Breast epithelium (tissue), 4 donors: ENCODE measurements at regions not wholly inside any gene's neighbourhood (a gene's known extent, or its start where the extent isn't known, plus 50 kb on each side); places are given as distances from the start of the nearest gene placed in this dataset.

Source experiments
- DNase-seq, 2 donors: peaks; one replicate each; pipeline ENCODE4 v3.0.0-alpha.2; 2019; ENCODE audit warnings: low spot score in 2 of 2
- H3K27ac ChIP-seq, 2 donors: fragments of 200-600 bp; sonication (generic) in 1 of 2; one replicate each; pipeline ENCODE4 v1.5.1; 2016 to 2019; ENCODE audit warnings: mild to moderate bottlenecking in 1 of 2
- H3K27me3 ChIP-seq, 2 donors: fragments of 200-600 bp; sonication (generic) in 1 of 2; one replicate each; pipeline versions ENCODE4 v1.5.1 to v1.6.0; 2017 to 2019; ENCODE audit warnings: control low read depth in 1 of 2, mild to moderate bottlenecking in 1 of 2
- H3K36me3 ChIP-seq: fragments of 200-600 bp; one replicate; pipeline ENCODE4 v1.5.1; 2019
- H3K4me1 ChIP-seq, 2 donors: fragments of 200-600 bp; sonication (generic); one replicate each; pipeline ENCODE4 v1.5.1; 2016 to 2019; ENCODE audit warnings: control low read depth in 1 of 2
- H3K4me3 ChIP-seq, 3 donors: fragments of 200-600 bp; sonication (generic); 1 replicate in 2 of 3; 2 replicates in 1 of 3; pipeline ENCODE4 v1.5.1; 2016 to 2019; ENCODE audit warnings: mild to moderate bottlenecking in 3 of 3, moderate library complexity in 2 of 3
- H3K9me3 ChIP-seq, 2 donors: fragments of 200-600 bp; sonication (generic) in 1 of 2; one replicate each; pipeline ENCODE4 v1.5.1; 2016 to 2019; ENCODE audit warnings: control low read depth in 1 of 2
- CTCF ChIP-seq, 3 donors: fragments of 450-650 bp; IDR thresholded peaks; one replicate each; pipeline ENCODE4 v1.5.1; 2016 to 2017; ENCODE audit warnings: antibody characterized with exemption in 3 of 3, mild to moderate bottlenecking in 3 of 3, moderate library complexity in 3 of 3
- POLR2A ChIP-seq: fragments of 450-650 bp; IDR thresholded peaks from one replicate; pipeline ENCODE4 v1.6.1; 2016; ENCODE audit warnings: antibody characterized with exemption, mild to moderate bottlenecking, moderate library complexity
- POLR2AphosphoS5 ChIP-seq, 3 donors: sonication (generic); formaldehyde crosslinking; IDR thresholded peaks; one replicate each; pipeline ENCODE4 v1.6.1; 2017; ENCODE audit warnings: antibody characterized with exemption in 3 of 3
- intact Hi-C: fragments of 100-400 bp; cut with DNase I; formaldehyde crosslinking; loops from one replicate; pipeline ENCODE4 v1.15.1; 2023; ENCODE audit warnings: low total_unique reads

GRCh38 chr2:236665572-236666118 is 96.0 kb downstream of the ACKR3 start:
- H3K4me3 ChIP-seq: no peak overlapping the region
- H3K36me3 ChIP-seq: no peaks in the 10 kb centered on the region
- no peak for DNase-seq
- TF ChIP-seq POLR2A: no peak
- no peak for TF ChIP-seq CTCF (IDR thresholded peaks at IDR 0.05)
- no peak for TF ChIP-seq POLR2AphosphoS5 (IDR thresholded peaks at IDR 0.05)
- peaks cover 0 to 6% of the 10 kb centered on the region in 2 donors for H3K4me1 ChIP-seq
- H3K9me3 ChIP-seq: peaks cover 0 to 4% of the 10 kb centered on the region in 2 donors
- intact Hi-C loops: no loop called here
- H3K27me3 ChIP-seq: no peaks in the 10 kb centered on the region
- H3K27ac ChIP-seq: no peak overlapping the region

GRCh38 chr2:236666646-236667204 is 97.1 kb downstream of the ACKR3 start:
- intact Hi-C loops: no loop called here
- Histone ChIP-seq H3K36me3 (no peaks in the 10 kb centered on the region), H3K4me3 (no peak overlapping the region), H3K27me3 (no peaks in the 10 kb centered on the region), H3K27ac (no peak overlapping the region), H3K4me1 (peaks cover 0 to 6% of the 10 kb centered on the region in 2 donors), H3K9me3 (peaks cover 0 to 4% of the 10 kb centered on the region in 2 donors)
- no peak for TF ChIP-seq POLR2AphosphoS5 (IDR thresholded peaks at IDR 0.05)
- no peak for TF ChIP-seq POLR2A
- TF ChIP-seq CTCF (IDR thresholded peaks at IDR 0.05): no peak
- no peak for DNase-seq

GRCh38 chr2:236667526-236667925 is 97.9 kb downstream of the ACKR3 start:
- Histone ChIP-seq H3K4me1 (peaks cover 0 to 6% of the 10 kb centered on the region in 2 donors), H3K27me3 (no peaks in the 10 kb centered on the region), H3K36me3 (no peaks in the 10 kb centered on the region), H3K4me3 (no peak overlapping the region), H3K9me3 (peaks cover 0 to 4% of the 10 kb centered on the region in 2 donors), H3K27ac (no peak overlapping the region)
- no peak for TF ChIP-seq CTCF (IDR thresholded peaks at IDR 0.05)
- TF ChIP-seq POLR2A: no peak
- no peak for TF ChIP-seq POLR2AphosphoS5 (IDR thresholded peaks at IDR 0.05)
- DNase-seq: no peak
- intact Hi-C loops: no loop called here

GRCh38 chr2:236668531-236668969 is 98.9 kb downstream of the ACKR3 start:
- Histone ChIP-seq H3K4me1 (no peaks in the 10 kb centered on the region), H3K4me3 (no peak overlapping the region), H3K36me3 (no peaks in the 10 kb centered on the region), H3K9me3 (peaks cover 0 to 4% of the 10 kb centered on the region in 2 donors), H3K27ac (no peak overlapping the region), H3K27me3 (no peaks in the 10 kb centered on the region)
- DNase-seq: no peak
- intact Hi-C loops: no loop called here
- TF ChIP-seq CTCF (IDR thresholded peaks at IDR 0.05) (no peak), POLR2A (no peak), POLR2AphosphoS5 (IDR thresholded peaks at IDR 0.05) (no peak)

GRCh38 chr2:236670235-236670620 is 100.6 kb downstream of the ACKR3 start:
- no peaks in the 10 kb centered on the region for H3K4me1 ChIP-seq
- TF ChIP-seq POLR2A (no peak), CTCF (IDR thresholded peaks at IDR 0.05) (no peak), POLR2AphosphoS5 (IDR thresholded peaks at IDR 0.05) (no peak)
- H3K9me3 ChIP-seq: peaks cover 0 to 4% of the 10 kb centered on the region in 2 donors
- intact Hi-C loops: no loop called here
- H3K36me3 ChIP-seq: no peaks in the 10 kb centered on the region
- no peak for DNase-seq
- H3K4me3 ChIP-seq: no peak overlapping the region
- H3K27me3 ChIP-seq: no peaks in the 10 kb centered on the region
- H3K27ac ChIP-seq: peak overlapping the region in 1 of 2 donors; percentile 45
